VCaP (cell line): ENCODE measurements at regions not wholly inside any gene's neighbourhood (a gene's known extent, or its start where the extent isn't known, plus 50 kb on each side); places are given as distances from the start of the nearest gene placed in this dataset.

ENCODE experiments used
- H3K27ac ChIP-seq: fragments of 450-650 bp; 2 replicates; pipeline ENCODE4 v1.5.1; 2017
- CTCF ChIP-seq: fragments of 450-650 bp; conservative IDR thresholded peaks from 2 replicates; pipeline ENCODE4 v1.5.1; 2017; ENCODE audit warnings: mild to moderate bottlenecking, moderate library complexity

- no peak overlapping the region for H3K27ac ChIP-seq
- TF ChIP-seq CTCF = no peak
Measured at GRCh38 chr5:111863801-111864200, 106.8 kb upstream of the NREP start.

- H3K27ac ChIP-seq = no peak overlapping the region
- TF ChIP-seq CTCF = no peak
Measured at GRCh38 chr5:111859533-111860270, 102.7 kb upstream of the NREP start.

- H3K27ac ChIP-seq = no peak overlapping the region
- TF ChIP-seq CTCF = no peak
Measured at GRCh38 chr5:111859031-111859430, 102.0 kb upstream of the NREP start.

GRCh38 chr5:111857623-111858022 lies 100.6 kb upstream of the NREP start:
- TF ChIP-seq CTCF = no peak
- H3K27ac ChIP-seq = no peak overlapping the region

- no peak for TF ChIP-seq CTCF
Measured at GRCh38 chr5:111856876-111857466, 100.0 kb upstream of the NREP start.

GRCh38 chr5:111855356-111855755 lies 98.4 kb upstream of the NREP start:
- TF ChIP-seq CTCF = no peak
- no peak overlapping the region for H3K27ac ChIP-seq

More at GRCh38 chr5:111856876-111857466, 100.0 kb upstream of the NREP start:
- no peak overlapping the region for H3K27ac ChIP-seq

- TF ChIP-seq CTCF = no peak
- H3K27ac ChIP-seq = no peak overlapping the region
Measured at GRCh38 chr5:111854186-111854585, 97.2 kb upstream of the NREP start.
